ENCODE measurements at regions not wholly inside any gene's neighbourhood (a gene's known extent, or its start where the extent isn't known, plus 50 kb on each side); places are given as distances from the start of the nearest gene placed in this dataset.

GRCh38 chr7:66426332-66426731, 202.3 kb upstream of the KCTD7 start:
- H3K9me3 ChIP-seq (replicated peaks; ENCODE audit: control insufficient read depth, insufficient read depth, low read length): no peaks in the 10 kb centered on the region
- H3K4me3 ChIP-seq (replicated peaks in 1 of 3; ENCODE audit: insufficient read depth in 1 of 3, low read depth in 1 of 3, low read length in 3 of 3): no peak overlapping the region
- H3K36me3 ChIP-seq (ENCODE audit: control insufficient read depth in 2 of 2, extremely low read depth in 1 of 2, insufficient read depth in 2 of 2, low read length in 2 of 2): no peaks in the 10 kb centered on the region
- intact Hi-C loops (cut with micrococcal nuclease) (no loop called here), dilution Hi-C loops (cut with MboI; ENCODE audit: extremely low pct_ligation_motif_present, low sequenced_read_pairs) (no loop called here)
- H3K27me3 ChIP-seq (ENCODE audit: control insufficient read depth in 2 of 2, insufficient read depth in 2 of 2, low read length in 2 of 2): no peaks in the 10 kb centered on the region
- DNase-seq (ENCODE audit: low read depth, low spot score) (no peak), FAIRE-seq (no peak)
- no peaks in the 10 kb centered on the region for H3K4me1 ChIP-seq (ENCODE audit: control insufficient read depth, extremely low read depth, insufficient read depth, low read length)
- H3K79me2 ChIP-seq (ENCODE audit: control insufficient read depth, insufficient read depth, low read length): no peaks in the 10 kb centered on the region
- no peak overlapping the region for H3K27ac ChIP-seq (ENCODE audit: insufficient read depth, low read depth, low read length)
- no peak overlapping the region for H2AFZ ChIP-seq (ENCODE audit: low read depth, low read length)
- no peaks in the 10 kb centered on the region for H3K9me1 ChIP-seq (replicated peaks; ENCODE audit: control insufficient read depth, extremely low read depth, insufficient read depth, low read length)
- H3K9ac ChIP-seq (replicated peaks; ENCODE audit: extremely low read depth, insufficient read depth, low read length): no peak overlapping the region
- ChIA-PET POLR2A (interaction anchor here (0.7 to 1.0 kb wide), 2 partner anchors 9 to 13 kb away, joined by 3 to 4 read pairs; no protein-coding TSS in a partner anchor), CTCF (interaction anchor here (0.6 to 1.2 kb wide), 2 partner anchors 9 to 175 kb away, joined by 3 to 5 read pairs; no protein-coding TSS in a partner anchor)
- no peaks in the 10 kb centered on the region for H4K20me1 ChIP-seq (replicated peaks; ENCODE audit: control insufficient read depth, extremely low read depth, insufficient read depth, low read length)
- BruUV-seq (replicated peaks): no TSS peak
- no peak overlapping the region for H3K4me2 ChIP-seq (ENCODE audit: insufficient read depth, low read length)
- TF ChIP-seq POLR2A (IDR thresholded peaks at IDR 0.05; ENCODE audit: low read depth, low read length) (no peak), POLR2AphosphoS5 (IDR thresholded peaks at IDR 0.05; ENCODE audit: insufficient read depth, low read depth, low read length) (no peak), EZH2 (IDR thresholded peaks at IDR 0.05; ENCODE audit: borderline replicate concordance, low read depth, low read length, severe bottlenecking) (no peak), MAX (IDR thresholded peaks at IDR 0.05; ENCODE audit: insufficient read depth, insufficient read length) (no peak), MYC (IDR thresholded peaks at IDR 0.05; ENCODE audit: low read depth, low read length) (no peak), FOS (IDR thresholded peaks at IDR 0.05; ENCODE audit: borderline replicate concordance, insufficient read depth, low read length) (no peak)

GRCh38 chr7:66426996-66427395, 201.7 kb upstream of the KCTD7 start:
- intact Hi-C loops (cut with micrococcal nuclease) (no loop called here), dilution Hi-C loops (cut with MboI; ENCODE audit: extremely low pct_ligation_motif_present, low sequenced_read_pairs) (no loop called here)
- Histone ChIP-seq H3K9me1 (replicated peaks; ENCODE audit: control insufficient read depth, extremely low read depth, insufficient read depth, low read length) (no peaks in the 10 kb centered on the region), H3K4me1 (ENCODE audit: control insufficient read depth, extremely low read depth, insufficient read depth, low read length) (no peaks in the 10 kb centered on the region), H3K27ac (ENCODE audit: insufficient read depth, low read depth, low read length) (no peak overlapping the region), H4K20me1 (replicated peaks; ENCODE audit: control insufficient read depth, extremely low read depth, insufficient read depth, low read length) (no peaks in the 10 kb centered on the region), H3K79me2 (ENCODE audit: control insufficient read depth, insufficient read depth, low read length) (no peaks in the 10 kb centered on the region), H3K36me3 (ENCODE audit: control insufficient read depth in 2 of 2, extremely low read depth in 1 of 2, insufficient read depth in 2 of 2, low read length in 2 of 2) (no peaks in the 10 kb centered on the region), H3K4me2 (ENCODE audit: insufficient read depth, low read length) (no peak overlapping the region), H3K4me3 (replicated peaks in 1 of 3; ENCODE audit: insufficient read depth in 1 of 3, low read depth in 1 of 3, low read length in 3 of 3) (no peak overlapping the region), H3K27me3 (ENCODE audit: control insufficient read depth in 2 of 2, insufficient read depth in 2 of 2, low read length in 2 of 2) (no peaks in the 10 kb centered on the region), H2AFZ (ENCODE audit: low read depth, low read length) (no peak overlapping the region), H3K9ac (replicated peaks; ENCODE audit: extremely low read depth, insufficient read depth, low read length) (no peak overlapping the region), H3K9me3 (replicated peaks; ENCODE audit: control insufficient read depth, insufficient read depth, low read length) (no peaks in the 10 kb centered on the region)
- no TSS peak for BruUV-seq (replicated peaks)
- TF ChIP-seq POLR2A (IDR thresholded peaks at IDR 0.05; ENCODE audit: low read depth, low read length) (no peak), POLR2AphosphoS5 (IDR thresholded peaks at IDR 0.05; ENCODE audit: insufficient read depth, low read depth, low read length) (no peak), GATA2 (IDR thresholded peaks at IDR 0.05; ENCODE audit: insufficient read depth, insufficient read length, low read depth, low read length) (no peak), EZH2 (IDR thresholded peaks at IDR 0.05; ENCODE audit: borderline replicate concordance, low read depth, low read length, severe bottlenecking) (no peak), CTCF (IDR thresholded peaks at IDR 0.05; ENCODE audit: extremely low read depth in 1 of 2, insufficient read depth in 1 of 2, low read depth in 1 of 2, low read length in 2 of 2) (no peak), JUN (IDR thresholded peaks at IDR 0.05; ENCODE audit: borderline replicate concordance, insufficient read depth, insufficient read length, low read depth) (no peak), FOS (IDR thresholded peaks at IDR 0.05; ENCODE audit: borderline replicate concordance, insufficient read depth, low read length) (no peak), MAX (IDR thresholded peaks at IDR 0.05; ENCODE audit: insufficient read depth, insufficient read length) (no peak), MYC (IDR thresholded peaks at IDR 0.05; ENCODE audit: low read depth, low read length) (no peak)
- ChIA-PET POLR2A (no interaction called here), CTCF (no interaction called here)
- DNase-seq (ENCODE audit: low read depth, low spot score) (no peak), FAIRE-seq (peak; percentile 46)
